GM13977 (cell line): ENCODE measurements at regions not wholly inside any gene's neighbourhood (a gene's known extent, or its start where the extent isn't known, plus 50 kb on each side); places are given as distances from the start of the nearest gene placed in this dataset.

Source experiments
- DNase-seq: peaks from one replicate; pipeline ENCODE4 v3.0.0; 2012; ENCODE audit warnings: low spot score
- CTCF ChIP-seq: IDR thresholded peaks from 2 replicates; pipeline ENCODE4 v1.5.1; 2012; ENCODE audit warnings: mild to moderate bottlenecking, control low read depth; ENCODE audit not compliant: insufficient read depth; ENCODE audit errors: extremely low read depth, missing control alignments
- in situ Hi-C: fragments of 300-500 bp; cut with MboI; formaldehyde crosslinking; loops from one replicate; pipeline ENCODE4 v1.12.0; 2022; ENCODE audit warnings: low sequenced_read_pairs, low pct_unique_long_range_greater_than_20kb, mixed read lengths, inconsistent platforms; ENCODE audit not compliant: unreplicated experiment

GRCh38 chr13:94784066-94784465 is 71.7 kb upstream of the SOX21 start:
- in situ Hi-C loops = no loop called here
- no peak for TF ChIP-seq CTCF
- DNase-seq = no peak

- in situ Hi-C loops = no loop called here
- no peak for DNase-seq
- TF ChIP-seq CTCF = no peak
Observed at GRCh38 chr13:94783489-94783888, 71.1 kb upstream of the SOX21 start.

- in situ Hi-C loops = no loop called here
- DNase-seq = no peak
- no peak for TF ChIP-seq CTCF
Observed at GRCh38 chr13:94780421-94780820, 68.1 kb upstream of the SOX21 start.

- DNase-seq = no peak
- no peak for TF ChIP-seq CTCF
- in situ Hi-C loops = no loop called here
Observed at GRCh38 chr13:94778986-94779385, 66.6 kb upstream of the SOX21 start.

GRCh38 chr13:94778585-94778984 is 66.2 kb upstream of the SOX21 start:
- DNase-seq = no peak
- TF ChIP-seq CTCF = no peak

GRCh38 chr13:94776956-94777355 is 64.6 kb upstream of the SOX21 start:
- no peak for DNase-seq
- TF ChIP-seq CTCF = no peak
- in situ Hi-C loops = no loop called here

More at GRCh38 chr13:94778585-94778984, 66.2 kb upstream of the SOX21 start:
- in situ Hi-C loops = no loop called here

GRCh38 chr13:94776300-94776699 is 64.0 kb upstream of the SOX21 start:
- DNase-seq = no peak
- in situ Hi-C loops = no loop called here
- no peak for TF ChIP-seq CTCF
